ENCODE measurements at regions not wholly inside any gene's neighbourhood (a gene's known extent, or its start where the extent isn't known, plus 50 kb on each side); places are given as distances from the start of the nearest gene placed in this dataset.

GRCh38 chr11:25655636-25656035 is 676.3 kb upstream of the ANO3 start:
- H3K4me3 ChIP-seq (ENCODE audit: control insufficient read depth in 2 of 3, extremely low read depth in 1 of 3, insufficient read depth in 2 of 3, low read depth in 1 of 3, low read length in 3 of 3), result no peak overlapping the region
- FAIRE-seq, result no peak
- H3K9me3 ChIP-seq (ENCODE audit: control insufficient read depth, low read depth, low read length), result no peaks in the 10 kb centered on the region
- H3K4me2 ChIP-seq (ENCODE audit: control insufficient read depth, extremely low read depth, insufficient read depth, low read depth, low read length), result no peak overlapping the region
- DNase-seq (ENCODE audit: low read depth, low spot score), result no peak
- H2AFZ ChIP-seq (ENCODE audit: control insufficient read depth, low read length), result no peak overlapping the region
- H3K36me3 ChIP-seq (ENCODE audit: control insufficient read depth in 2 of 2, extremely low read depth in 1 of 2, insufficient read depth in 2 of 2, low read length in 2 of 2), result no peaks in the 10 kb centered on the region
- no peak overlapping the region for H3K9ac ChIP-seq (ENCODE audit: control insufficient read depth, extremely low read depth, insufficient read depth, low read length)
- no peaks in the 10 kb centered on the region for H4K20me1 ChIP-seq (ENCODE audit: control insufficient read depth, extremely low read depth, insufficient read depth, low read length)
- H3K27me3 ChIP-seq (ENCODE audit: control insufficient read depth, extremely low read depth, insufficient read depth, low read length), result no peaks in the 10 kb centered on the region
- H3K27ac ChIP-seq (ENCODE audit: control insufficient read depth, insufficient read depth, low read length), result no peak overlapping the region
- TF ChIP-seq EZH2 (IDR thresholded peaks at IDR 0.05; ENCODE audit: low read length) (no peak), CTCF (optimal IDR thresholded peaks at IDR 0.05 in 1 of 3, IDR thresholded peaks at IDR 0.05 in 1 of 3, conservative IDR thresholded peaks at IDR 0.05 in 1 of 3; ENCODE audit: extremely low read depth in 1 of 3, insufficient read depth in 2 of 3, low read length in 3 of 3) (no peak)
- dilution Hi-C loops (cut with MboI; ENCODE audit: extremely low pct_ligation_motif_present, low sequenced_read_pairs), result no loop called here
- no peaks in the 10 kb centered on the region for H3K79me2 ChIP-seq (ENCODE audit: control insufficient read depth, insufficient read depth, low read length)
- H3K4me1 ChIP-seq (ENCODE audit: control insufficient read depth, extremely low read depth, insufficient read depth, low read length), result no peaks in the 10 kb centered on the region
- no peaks in the 10 kb centered on the region for H3K9me1 ChIP-seq (ENCODE audit: control insufficient read depth, extremely low read depth, insufficient read depth, low read length)

- Histone ChIP-seq H3K9me3 (ENCODE audit: control insufficient read depth, low read depth, low read length) (no peaks in the 10 kb centered on the region), H3K4me1 (ENCODE audit: control insufficient read depth, extremely low read depth, insufficient read depth, low read length) (no peaks in the 10 kb centered on the region), H3K9me1 (ENCODE audit: control insufficient read depth, extremely low read depth, insufficient read depth, low read length) (no peaks in the 10 kb centered on the region), H3K36me3 (ENCODE audit: control insufficient read depth in 2 of 2, extremely low read depth in 1 of 2, insufficient read depth in 2 of 2, low read length in 2 of 2) (no peaks in the 10 kb centered on the region), H3K27ac (ENCODE audit: control insufficient read depth, insufficient read depth, low read length) (no peak overlapping the region), H3K4me2 (ENCODE audit: control insufficient read depth, extremely low read depth, insufficient read depth, low read depth, low read length) (no peak overlapping the region), H2AFZ (ENCODE audit: control insufficient read depth, low read length) (no peak overlapping the region), H4K20me1 (ENCODE audit: control insufficient read depth, extremely low read depth, insufficient read depth, low read length) (no peaks in the 10 kb centered on the region), H3K9ac (ENCODE audit: control insufficient read depth, extremely low read depth, insufficient read depth, low read length) (no peak overlapping the region), H3K4me3 (ENCODE audit: control insufficient read depth in 2 of 3, extremely low read depth in 1 of 3, insufficient read depth in 2 of 3, low read depth in 1 of 3, low read length in 3 of 3) (no peak overlapping the region), H3K79me2 (ENCODE audit: control insufficient read depth, insufficient read depth, low read length) (no peaks in the 10 kb centered on the region), H3K27me3 (ENCODE audit: control insufficient read depth, extremely low read depth, insufficient read depth, low read length) (no peaks in the 10 kb centered on the region)
- TF ChIP-seq EZH2 (IDR thresholded peaks at IDR 0.05; ENCODE audit: low read length) (no peak), CTCF (optimal IDR thresholded peaks at IDR 0.05 in 1 of 3, IDR thresholded peaks at IDR 0.05 in 1 of 3, conservative IDR thresholded peaks at IDR 0.05 in 1 of 3; ENCODE audit: extremely low read depth in 1 of 3, insufficient read depth in 2 of 3, low read length in 3 of 3) (no peak)
- dilution Hi-C loops (cut with MboI; ENCODE audit: extremely low pct_ligation_motif_present, low sequenced_read_pairs), result no loop called here
- DNase-seq (ENCODE audit: low read depth, low spot score) (no peak), FAIRE-seq (no peak)
Measured at GRCh38 chr11:25658916-25659315, 673.0 kb upstream of the ANO3 start.

Data from keratinocyte (primary cell).